Testis (tissue), 2 donors: ENCODE measurements at regions not wholly inside any gene's neighbourhood (a gene's known extent, or its start where the extent isn't known, plus 50 kb on each side); places are given as distances from the start of the nearest gene placed in this dataset.

Source experiments
- CTCF ChIP-seq, 3 experiments: fragments of 450-650 bp in 2 of 3; fragments of 200-600 bp in 1 of 3; sonication (generic) in 1 of 3; IDR thresholded peaks; one replicate each; pipeline ENCODE4 v1.5.1; 2016 to 2019; ENCODE audit warnings: antibody characterized with exemption in 3 of 3, mild to moderate bottlenecking in 2 of 3, moderate library complexity in 1 of 3
- POLR2A ChIP-seq: fragments of 450-650 bp; IDR thresholded peaks from one replicate; pipeline ENCODE4 v1.6.1; 2017; ENCODE audit warnings: antibody characterized with exemption, mild to moderate bottlenecking, moderate library complexity

- TF ChIP-seq CTCF (IDR thresholded peaks at IDR 0.05), result no peak
- TF ChIP-seq POLR2A, result no peak
These were observed 976.4 kb downstream of the VRK1 start for GRCh38 chr14:97773598-97773997.
